ENCODE measurements at regions not wholly inside any gene's neighbourhood (a gene's known extent, or its start where the extent isn't known, plus 50 kb on each side); places are given as distances from the start of the nearest gene placed in this dataset.
"Not testable (repeated sequence)": the region's sequence is repeated elsewhere in the genome, so short reads cannot be mapped to it uniquely, and the experiment has no call there.

DNA sequence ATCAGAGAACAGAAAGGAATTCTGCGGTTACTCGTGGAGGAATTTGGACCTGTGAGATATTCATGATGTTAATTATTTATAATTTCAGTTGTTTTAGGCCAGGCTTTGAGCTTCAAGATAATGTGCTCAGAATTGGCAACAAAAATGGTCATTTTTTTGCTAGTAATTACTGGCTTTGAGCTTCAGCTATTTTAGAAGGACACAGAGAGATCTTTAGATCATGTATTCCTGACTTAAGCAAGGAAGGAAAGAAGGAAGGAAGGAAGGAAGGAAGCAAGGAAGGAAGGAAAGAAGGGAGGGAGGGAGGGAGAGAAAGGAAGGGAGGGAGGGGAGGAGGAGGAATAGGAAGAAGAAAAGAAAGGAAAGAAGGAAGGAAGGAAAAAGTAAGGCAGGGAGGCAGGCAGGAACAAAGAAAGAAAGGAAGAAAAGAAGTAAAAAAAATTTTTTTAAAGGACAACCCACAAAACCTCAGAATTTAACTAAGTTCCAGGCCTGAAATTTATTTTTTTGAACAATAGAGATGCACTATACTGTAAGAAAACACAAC lies 277.9 kb upstream of the KLF3 start:
- Histone ChIP-seq H3K27me3 (ENCODE audit: control insufficient read depth in 1 of 2, insufficient read depth in 2 of 2, low read length in 2 of 2) (no peaks in the 10 kb centered on the region), H3K9ac (ENCODE audit: low read depth in 1 of 2, low read length in 2 of 2) (peak overlapping the region in 1 of 2 donors; percentile 11), H3K27ac (ENCODE audit: low read depth, low read length) (peak overlapping the region; percentile 5), H3K4me1 (ENCODE audit: control insufficient read depth in 1 of 2, insufficient read depth in 2 of 2, low read length in 2 of 2) (peaks cover 36 to 37% of the 10 kb centered on the region in 2 donors), H3K36me3 (ENCODE audit: control insufficient read depth in 1 of 2, insufficient read depth in 2 of 2, low read length in 2 of 2) (no peaks in the 10 kb centered on the region), H3K9me3 (ENCODE audit: control insufficient read depth in 1 of 2, low read length in 2 of 2) (peaks cover 0 to 2% of the 10 kb centered on the region in 2 donors), H3K4me3 (ENCODE audit: low read depth in 1 of 2, low read length in 2 of 2) (no peak overlapping the region)

DNA sequence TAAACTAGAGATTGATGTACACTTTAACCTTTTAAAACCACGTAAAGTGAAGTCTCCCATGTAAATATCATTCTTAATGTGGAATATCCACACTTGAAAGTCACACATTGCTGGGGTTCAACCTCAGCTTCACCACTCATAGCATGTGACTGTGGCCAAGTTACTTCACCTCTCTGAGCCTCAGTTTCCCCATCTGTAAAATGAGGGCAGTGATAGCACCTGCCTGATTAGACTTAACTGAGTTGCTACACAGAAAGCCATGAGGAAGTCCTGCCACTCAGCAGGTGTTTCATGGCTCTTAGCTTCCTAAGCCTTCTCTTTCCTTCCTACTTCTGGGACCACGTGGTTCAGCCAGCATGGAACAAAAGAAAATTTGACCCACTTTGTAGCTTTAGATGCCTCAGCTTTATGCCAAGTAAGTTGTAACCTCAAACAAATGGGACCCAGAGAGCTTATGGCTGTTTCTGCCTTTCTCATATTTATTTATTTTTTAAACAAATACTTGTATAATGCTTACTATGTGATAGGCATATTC lies 277.3 kb upstream of the KLF3 start:
- peak overlapping the region; percentile 4 for H3K27ac ChIP-seq (ENCODE audit: low read depth, low read length)
- H3K4me3 ChIP-seq (ENCODE audit: low read depth in 1 of 2, low read length in 2 of 2): no peak overlapping the region
- H3K36me3 ChIP-seq (ENCODE audit: control insufficient read depth in 1 of 2, insufficient read depth in 2 of 2, low read length in 2 of 2): no peaks in the 10 kb centered on the region
- H3K9ac ChIP-seq (ENCODE audit: low read depth in 1 of 2, low read length in 2 of 2): peak overlapping the region in 1 of 2 donors; percentile 11
- peaks cover under 1 to 2% of the 10 kb centered on the region in 2 donors for H3K9me3 ChIP-seq (ENCODE audit: control insufficient read depth in 1 of 2, low read length in 2 of 2)
- peaks cover 36 to 37% of the 10 kb centered on the region in 2 donors for H3K4me1 ChIP-seq (ENCODE audit: control insufficient read depth in 1 of 2, insufficient read depth in 2 of 2, low read length in 2 of 2)
- H3K27me3 ChIP-seq (ENCODE audit: control insufficient read depth in 1 of 2, insufficient read depth in 2 of 2, low read length in 2 of 2): no peaks in the 10 kb centered on the region

DNA sequence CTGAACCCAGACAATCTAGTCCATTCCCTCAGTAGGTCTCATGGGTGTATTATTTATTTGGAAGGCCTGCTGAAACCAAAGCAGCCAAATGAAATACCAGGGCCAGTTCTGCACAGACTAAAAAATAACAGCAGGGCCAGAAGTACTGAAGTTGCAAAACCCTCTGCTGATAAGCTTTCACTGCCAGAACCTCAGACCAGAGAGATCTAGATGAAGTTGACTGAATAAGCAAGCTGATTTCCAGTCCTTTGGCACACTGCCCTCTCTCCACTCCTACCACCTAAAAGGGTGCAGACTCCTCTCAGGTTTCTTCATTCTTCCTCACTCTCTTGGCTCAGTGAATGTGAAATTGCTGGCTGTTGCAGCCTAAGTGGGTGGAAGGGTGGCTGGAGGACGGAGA lies 276.7 kb upstream of the KLF3 start:
- H3K27me3 ChIP-seq (ENCODE audit: control insufficient read depth in 1 of 2, insufficient read depth in 2 of 2, low read length in 2 of 2): no peaks in the 10 kb centered on the region
- H3K27ac ChIP-seq (ENCODE audit: low read depth, low read length): no peak overlapping the region
- H3K4me1 ChIP-seq (ENCODE audit: control insufficient read depth in 1 of 2, insufficient read depth in 2 of 2, low read length in 2 of 2): peaks cover 36 to 37% of the 10 kb centered on the region in 2 donors
- peaks cover 5 to 7% of the 10 kb centered on the region in 2 donors for H3K9me3 ChIP-seq (ENCODE audit: control insufficient read depth in 1 of 2, low read length in 2 of 2)
- H3K9ac ChIP-seq (ENCODE audit: low read depth in 1 of 2, low read length in 2 of 2): peak overlapping the region in 1 of 2 donors; percentile 27
- no peaks in the 10 kb centered on the region for H3K36me3 ChIP-seq (ENCODE audit: control insufficient read depth in 1 of 2, insufficient read depth in 2 of 2, low read length in 2 of 2)
- no peak overlapping the region for H3K4me3 ChIP-seq (ENCODE audit: low read depth in 1 of 2, low read length in 2 of 2)

DNA sequence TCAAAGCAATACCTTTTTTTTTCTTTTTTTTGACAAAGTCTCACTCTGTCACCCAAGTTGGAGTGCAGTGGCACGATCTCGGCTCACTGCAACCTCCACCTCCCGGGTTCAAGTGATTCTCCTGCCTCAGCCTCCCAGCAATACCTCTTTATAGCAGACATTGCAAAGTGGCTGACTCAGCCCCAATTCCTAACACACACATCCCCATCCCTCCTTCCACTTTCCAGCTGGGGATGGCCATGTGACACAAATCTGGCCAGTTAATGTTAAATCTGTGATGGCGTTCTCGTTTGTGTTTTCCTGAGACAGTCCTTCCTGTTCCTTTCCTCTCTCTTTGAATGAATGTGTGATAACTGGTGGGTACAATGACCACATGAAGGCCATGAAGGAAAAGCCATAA lies 276.2 kb upstream of the KLF3 start:
- H3K4me1 ChIP-seq (ENCODE audit: control insufficient read depth in 1 of 2, insufficient read depth in 2 of 2, low read length in 2 of 2): peaks cover 36 to 37% of the 10 kb centered on the region in 2 donors
- H3K4me3 ChIP-seq (ENCODE audit: low read depth in 1 of 2, low read length in 2 of 2): no peak overlapping the region
- no peak overlapping the region for H3K27ac ChIP-seq (ENCODE audit: low read depth, low read length)

DNA sequence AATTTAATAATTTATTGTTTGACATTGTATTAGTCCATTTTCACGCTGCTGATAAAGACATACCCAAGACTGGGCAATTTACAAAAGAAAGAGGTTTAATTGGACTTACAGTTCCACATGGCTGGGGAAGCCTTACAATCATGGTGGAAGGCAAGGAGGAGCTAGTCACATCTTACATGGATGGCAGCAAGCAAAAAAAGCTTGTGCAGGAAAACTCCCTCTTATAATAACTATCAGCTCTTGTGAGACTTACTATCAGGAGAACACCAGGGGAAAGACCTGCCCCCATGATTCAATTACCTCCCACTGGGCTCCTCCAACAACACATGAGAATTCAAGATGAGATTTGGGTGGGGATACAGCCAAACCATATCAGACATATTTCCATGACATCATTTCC lies 275.1 kb upstream of the KLF3 start:
- H3K9ac ChIP-seq (ENCODE audit: low read depth in 1 of 2, low read length in 2 of 2); H3K27me3 ChIP-seq (ENCODE audit: control insufficient read depth in 1 of 2, insufficient read depth in 2 of 2, low read length in 2 of 2); H3K4me3 ChIP-seq (ENCODE audit: low read depth in 1 of 2, low read length in 2 of 2); H3K36me3 ChIP-seq (ENCODE audit: control insufficient read depth in 1 of 2, insufficient read depth in 2 of 2, low read length in 2 of 2); H3K27ac ChIP-seq (ENCODE audit: low read depth, low read length): not testable (repeated sequence)
- Histone ChIP-seq H3K4me1 (ENCODE audit: control insufficient read depth in 1 of 2, insufficient read depth in 2 of 2, low read length in 2 of 2) (peaks cover 26 to 29% of the 10 kb centered on the region in 2 donors), H3K9me3 (ENCODE audit: control insufficient read depth in 1 of 2, low read length in 2 of 2) (peaks cover 11 to 12% of the 10 kb centered on the region in 2 donors)

More for the DNA sequence above, 276.2 kb upstream of the KLF3 start:
- Histone ChIP-seq H3K9ac (ENCODE audit: low read depth in 1 of 2, low read length in 2 of 2) (peak overlapping the region in 1 of 2 donors; percentile 51), H3K9me3 (ENCODE audit: control insufficient read depth in 1 of 2, low read length in 2 of 2) (peaks cover 10 to 11% of the 10 kb centered on the region in 2 donors), H3K36me3 (ENCODE audit: control insufficient read depth in 1 of 2, insufficient read depth in 2 of 2, low read length in 2 of 2) (no peaks in the 10 kb centered on the region), H3K27me3 (ENCODE audit: control insufficient read depth in 1 of 2, insufficient read depth in 2 of 2, low read length in 2 of 2) (no peaks in the 10 kb centered on the region)

DNA sequence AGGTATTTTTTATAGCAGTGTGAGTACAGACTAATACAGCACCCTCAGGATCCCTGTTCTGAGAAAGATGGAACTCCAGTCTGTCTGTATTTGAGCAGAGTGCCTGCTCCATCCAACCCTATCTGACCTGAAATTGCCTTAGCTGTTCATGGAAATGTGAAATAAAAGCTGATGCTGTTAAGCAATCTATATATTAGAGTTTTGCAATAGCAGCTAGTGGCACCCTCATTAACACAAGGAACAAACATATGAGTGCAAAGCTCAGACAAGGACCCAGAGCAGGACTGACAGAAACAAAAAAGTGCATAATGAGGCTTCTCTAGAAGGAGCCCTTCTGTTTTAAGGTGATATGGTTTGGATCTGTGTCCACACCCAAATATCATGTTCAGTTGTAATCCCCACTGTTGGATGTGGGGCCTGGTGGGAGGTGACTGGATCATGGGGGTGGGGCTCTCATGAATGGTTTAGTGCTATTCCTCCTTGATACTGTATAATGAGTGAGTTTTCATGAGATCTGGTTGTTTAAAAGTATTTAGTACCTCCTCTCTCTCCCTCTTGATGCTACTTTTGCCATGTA lies 272.9 kb upstream of the KLF3 start:
- Histone ChIP-seq H3K9me3 (ENCODE audit: control insufficient read depth in 1 of 2, low read length in 2 of 2) (peaks cover 11 to 12% of the 10 kb centered on the region in 2 donors), H3K9ac (ENCODE audit: low read depth in 1 of 2, low read length in 2 of 2) (no peak overlapping the region)

DNA sequence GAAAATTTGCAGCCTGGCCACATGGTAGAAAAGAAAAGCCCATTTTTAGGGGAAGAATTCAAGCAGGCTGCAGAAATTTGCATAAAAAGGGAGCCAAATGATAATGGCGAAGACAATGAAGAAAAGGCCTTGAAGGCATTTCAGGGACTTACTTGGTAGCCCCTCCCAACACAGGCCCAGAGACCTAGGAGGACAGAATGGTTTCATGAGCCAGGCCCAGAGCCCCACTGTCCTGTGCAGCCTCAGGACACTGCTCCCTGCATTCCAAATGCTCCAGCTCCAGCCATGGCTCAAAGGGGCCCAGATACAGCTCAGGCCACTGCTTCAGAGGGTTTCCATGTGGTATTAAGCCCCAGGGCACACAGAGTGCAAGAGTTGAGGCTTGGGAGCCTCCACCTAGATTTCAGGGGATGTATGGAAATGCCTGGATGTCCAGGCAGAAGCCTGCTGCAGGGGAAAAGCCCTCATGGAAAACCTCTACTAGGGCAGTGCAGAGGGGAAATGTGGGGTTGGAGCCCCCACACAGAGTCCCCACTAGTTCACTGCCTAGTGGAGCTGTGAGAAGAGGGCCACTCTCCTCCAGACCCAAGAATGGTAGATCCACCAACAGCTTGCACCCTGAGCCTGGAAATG lies 271.7 kb upstream of the KLF3 start:
- H3K4me1 ChIP-seq (ENCODE audit: control insufficient read depth in 1 of 2, insufficient read depth in 2 of 2, low read length in 2 of 2): peaks cover 5 to 7% of the 10 kb centered on the region in 2 donors
- H3K27me3 ChIP-seq (ENCODE audit: control insufficient read depth in 1 of 2, insufficient read depth in 2 of 2, low read length in 2 of 2): no peaks in the 10 kb centered on the region
- no peak overlapping the region for H3K27ac ChIP-seq (ENCODE audit: low read depth, low read length)
- H3K9me3 ChIP-seq (ENCODE audit: control insufficient read depth in 1 of 2, low read length in 2 of 2): peaks cover 11 to 12% of the 10 kb centered on the region in 2 donors
- no peak overlapping the region for H3K4me3 ChIP-seq (ENCODE audit: low read depth in 1 of 2, low read length in 2 of 2)
- no peak overlapping the region for H3K9ac ChIP-seq (ENCODE audit: low read depth in 1 of 2, low read length in 2 of 2)
- H3K36me3 ChIP-seq (ENCODE audit: control insufficient read depth in 1 of 2, insufficient read depth in 2 of 2, low read length in 2 of 2): no peaks in the 10 kb centered on the region

More for the DNA sequence above, 272.9 kb upstream of the KLF3 start:
- H3K4me1 ChIP-seq (ENCODE audit: control insufficient read depth in 1 of 2, insufficient read depth in 2 of 2, low read length in 2 of 2): peaks cover 13 to 17% of the 10 kb centered on the region in 2 donors
- no peaks in the 10 kb centered on the region for H3K27me3 ChIP-seq (ENCODE audit: control insufficient read depth in 1 of 2, insufficient read depth in 2 of 2, low read length in 2 of 2)
- H3K27ac ChIP-seq (ENCODE audit: low read depth, low read length): no peak overlapping the region
- no peaks in the 10 kb centered on the region for H3K36me3 ChIP-seq (ENCODE audit: control insufficient read depth in 1 of 2, insufficient read depth in 2 of 2, low read length in 2 of 2)
- H3K4me3 ChIP-seq (ENCODE audit: low read depth in 1 of 2, low read length in 2 of 2): no peak overlapping the region

DNA sequence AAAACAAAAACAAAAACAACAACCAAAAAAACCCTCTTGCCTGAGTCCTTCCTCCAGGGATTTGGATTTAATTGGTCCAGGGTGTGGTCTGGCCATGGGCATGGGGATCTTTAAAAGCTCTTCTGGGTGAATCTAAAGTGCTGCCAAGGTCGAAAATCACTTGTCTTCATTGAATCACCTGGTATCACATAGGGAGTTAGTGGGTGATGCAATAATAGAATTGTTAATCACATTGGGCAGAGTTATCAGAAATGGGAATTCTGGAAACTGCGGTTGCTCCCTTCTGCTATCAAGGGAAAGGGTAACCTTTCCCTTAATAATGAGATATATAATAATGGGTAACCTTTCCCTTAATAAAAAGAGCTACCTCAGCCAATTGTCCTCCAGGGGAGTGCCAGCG lies 267.9 kb upstream of the KLF3 start:
- H3K4me3 ChIP-seq (ENCODE audit: low read depth in 1 of 2, low read length in 2 of 2): no peak overlapping the region
- H3K27ac ChIP-seq (ENCODE audit: low read depth, low read length): no peak overlapping the region
- no peaks in the 10 kb centered on the region for H3K27me3 ChIP-seq (ENCODE audit: control insufficient read depth in 1 of 2, insufficient read depth in 2 of 2, low read length in 2 of 2)
- peaks cover 9 to 12% of the 10 kb centered on the region in 2 donors for H3K9me3 ChIP-seq (ENCODE audit: control insufficient read depth in 1 of 2, low read length in 2 of 2)
- H3K9ac ChIP-seq (ENCODE audit: low read depth in 1 of 2, low read length in 2 of 2): no peak overlapping the region
- no peaks in the 10 kb centered on the region for H3K36me3 ChIP-seq (ENCODE audit: control insufficient read depth in 1 of 2, insufficient read depth in 2 of 2, low read length in 2 of 2)
- peaks cover 0 to 5% of the 10 kb centered on the region in 2 donors for H3K4me1 ChIP-seq (ENCODE audit: control insufficient read depth in 1 of 2, insufficient read depth in 2 of 2, low read length in 2 of 2)

DNA sequence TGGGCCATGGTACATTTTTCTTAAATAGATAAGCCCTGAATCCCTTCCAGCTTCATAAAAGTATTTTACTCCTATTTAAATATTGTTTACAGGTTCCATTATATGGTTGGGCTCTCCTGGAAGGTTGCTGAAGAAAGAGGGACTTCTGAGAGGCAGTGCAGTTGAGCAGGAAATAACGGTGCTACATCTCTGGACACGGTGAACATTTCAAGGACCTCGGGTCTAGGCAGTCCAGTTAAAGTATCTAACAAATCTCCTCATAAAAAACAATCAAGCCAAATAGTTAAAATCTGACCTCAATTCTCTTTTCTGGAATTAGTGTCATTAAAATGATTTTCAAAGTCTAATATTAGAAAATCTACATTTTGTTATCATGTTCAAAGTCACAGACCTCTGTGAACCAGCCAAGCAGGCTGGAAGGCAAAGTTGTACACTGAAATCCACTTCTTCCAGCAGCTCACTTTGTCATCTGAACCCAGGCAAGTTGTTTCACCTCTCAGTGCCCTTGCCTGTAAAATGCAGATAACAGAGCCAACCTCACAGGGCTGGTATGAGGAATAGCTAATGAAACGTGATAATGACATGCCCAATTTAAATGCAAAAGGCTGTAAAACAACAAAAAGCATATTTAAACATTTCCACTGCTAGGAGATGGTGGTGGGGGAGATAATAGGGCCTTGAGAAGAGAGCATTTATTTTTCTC lies 267.0 kb upstream of the KLF3 start:
- Histone ChIP-seq H3K9me3 (ENCODE audit: control insufficient read depth in 1 of 2, low read length in 2 of 2) (peaks cover 9% of the 10 kb centered on the region in 2 donors), H3K27me3 (ENCODE audit: control insufficient read depth in 1 of 2, insufficient read depth in 2 of 2, low read length in 2 of 2) (no peaks in the 10 kb centered on the region), H3K27ac (ENCODE audit: low read depth, low read length) (no peak overlapping the region), H3K4me3 (ENCODE audit: low read depth in 1 of 2, low read length in 2 of 2) (no peak overlapping the region), H3K4me1 (ENCODE audit: control insufficient read depth in 1 of 2, insufficient read depth in 2 of 2, low read length in 2 of 2) (peaks cover 0 to 5% of the 10 kb centered on the region in 2 donors), H3K9ac (ENCODE audit: low read depth in 1 of 2, low read length in 2 of 2) (no peak overlapping the region), H3K36me3 (ENCODE audit: control insufficient read depth in 1 of 2, insufficient read depth in 2 of 2, low read length in 2 of 2) (no peaks in the 10 kb centered on the region)

DNA sequence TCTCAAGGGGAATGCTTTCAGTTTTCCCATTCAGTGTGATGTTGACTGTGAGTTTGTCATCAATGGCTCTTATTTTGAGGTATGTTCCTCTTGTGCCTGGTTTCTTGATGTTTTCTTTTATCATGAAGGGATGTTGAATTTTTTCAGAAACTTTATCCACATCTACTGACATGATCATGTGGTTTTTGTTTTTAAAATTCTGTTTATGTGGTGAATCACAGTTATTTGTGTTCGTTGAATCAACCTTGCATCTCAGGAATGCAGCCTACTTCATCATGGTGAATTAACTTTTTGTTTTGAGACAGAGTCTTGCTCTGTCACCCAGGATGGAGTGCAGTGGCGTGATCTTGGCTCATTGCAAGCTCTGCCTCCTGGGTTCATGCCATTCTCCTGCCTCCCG lies 263.1 kb upstream of the KLF3 start:
- H3K9ac ChIP-seq (ENCODE audit: low read depth in 1 of 2, low read length in 2 of 2): no peak overlapping the region
- H3K27ac ChIP-seq (ENCODE audit: low read depth, low read length): no peak overlapping the region
- H3K27me3 ChIP-seq (ENCODE audit: control insufficient read depth in 1 of 2, insufficient read depth in 2 of 2, low read length in 2 of 2): no peaks in the 10 kb centered on the region
- no peaks in the 10 kb centered on the region for H3K36me3 ChIP-seq (ENCODE audit: control insufficient read depth in 1 of 2, insufficient read depth in 2 of 2, low read length in 2 of 2)
- H3K9me3 ChIP-seq (ENCODE audit: control insufficient read depth in 1 of 2, low read length in 2 of 2): no peaks in the 10 kb centered on the region
- H3K4me1 ChIP-seq (ENCODE audit: control insufficient read depth in 1 of 2, insufficient read depth in 2 of 2, low read length in 2 of 2): peaks cover 0 to 5% of the 10 kb centered on the region in 2 donors
- no peak overlapping the region for H3K4me3 ChIP-seq (ENCODE audit: low read depth in 1 of 2, low read length in 2 of 2)
